Esophagus muscularis mucosa (tissue), 4 donors: ENCODE measurements at regions not wholly inside any gene's neighbourhood (a gene's known extent, or its start where the extent isn't known, plus 50 kb on each side); places are given as distances from the start of the nearest gene placed in this dataset.
"Not testable (repeated sequence)": the region's sequence is repeated elsewhere in the genome, so short reads cannot be mapped to it uniquely, and the experiment has no call there.

Experiments
- DNase-seq: peaks from one replicate; pipeline ENCODE4 v3.0.0-alpha.2; 2017; ENCODE audit errors: extremely low spot score
- H3K27ac ChIP-seq, 4 donors: fragments of 200-600 bp; sonication (generic); replicated peaks in 1 of 4; 1 replicate in 3 of 4; 2 replicates in 1 of 4; pipeline ENCODE4 v1.5.1; 2016 to 2019; ENCODE audit warnings: mild to moderate bottlenecking in 1 of 4
- H3K27me3 ChIP-seq, 4 donors: fragments of 200-600 bp; sonication (generic); one replicate each; pipeline versions ENCODE4 v1.5.1 to v1.6.0; 2016 to 2019
- H3K36me3 ChIP-seq, 4 donors: fragments of 200-600 bp; sonication (generic); one replicate each; pipeline ENCODE4 v1.5.1; 2016 to 2019
- H3K4me1 ChIP-seq, 4 donors: fragments of 200-600 bp; sonication (generic); one replicate each; pipeline ENCODE4 v1.5.1; 2016 to 2019
- H3K4me3 ChIP-seq, 4 donors: fragments of 200-600 bp; sonication (generic); 1 replicate in 2 of 4; 2 replicates in 2 of 4; pipeline ENCODE4 v1.5.1; 2016 to 2019; ENCODE audit warnings: mild to moderate bottlenecking in 4 of 4, moderate library complexity in 1 of 4
- H3K9me3 ChIP-seq, 4 donors: fragments of 200-600 bp; sonication (generic); 1 replicate in 3 of 4; 2 replicates in 1 of 4; pipeline ENCODE4 v1.5.1; 2016 to 2019
- EP300 ChIP-seq: sonication (generic); formaldehyde crosslinking; IDR thresholded peaks from one replicate; pipeline ENCODE4 v1.6.1; 2017; ENCODE audit warnings: antibody characterized with exemption
- POLR2A ChIP-seq: fragments of 450-650 bp; IDR thresholded peaks from one replicate; pipeline ENCODE4 v1.6.1; 2017; ENCODE audit warnings: antibody characterized with exemption, moderate library complexity, mild to moderate bottlenecking, low read depth
- POLR2AphosphoS5 ChIP-seq, 2 donors: sonication (generic); formaldehyde crosslinking; IDR thresholded peaks; one replicate each; pipeline ENCODE4 v1.6.1; 2017; ENCODE audit warnings: antibody characterized with exemption in 2 of 2
- WGBS: methylation state at CpG from one replicate; pipeline ENCODE4 v1.1.5; 2018; 5-methylcytosine and 5-hydroxymethylcytosine counted together
- intact Hi-C: fragments of 100-400 bp; cut with DNase I; formaldehyde crosslinking; loops from one replicate; pipeline ENCODE4 v1.15.1; 2023
- TF ChIP-seq, protein P1 (sequence below), 3 experiments: fragments of 200-600 bp in 2 of 3; fragments of 450-650 bp in 1 of 3; sonication (generic) in 2 of 3; IDR thresholded peaks; one replicate each; pipeline ENCODE4 v1.5.1; 2017 to 2019; ENCODE audit warnings: antibody characterized with exemption in 3 of 3, mild to moderate bottlenecking in 2 of 3, moderate library complexity in 1 of 3

GRCh38 chr3:86416334-86416733 is 574.6 kb downstream of the VGLL3 start:
- no peak for DNase-seq
- 83% methylated on average over 3 of the region's 3 CpGs for WGBS
- no peaks in the 10 kb centered on the region for H3K27me3 ChIP-seq
- H3K36me3 ChIP-seq, result no peaks in the 10 kb centered on the region
- H3K4me1 ChIP-seq, result no peaks in the 10 kb centered on the region
- H3K27ac ChIP-seq, result no peak overlapping the region
- H3K4me3 ChIP-seq, result no peak overlapping the region
- intact Hi-C loops, result no loop called here
- TF ChIP-seq POLR2AphosphoS5 (IDR thresholded peaks at IDR 0.05) (no peak), EP300 (no peak), POLR2A (no peak)
- TF ChIP-seq, protein P1, sequence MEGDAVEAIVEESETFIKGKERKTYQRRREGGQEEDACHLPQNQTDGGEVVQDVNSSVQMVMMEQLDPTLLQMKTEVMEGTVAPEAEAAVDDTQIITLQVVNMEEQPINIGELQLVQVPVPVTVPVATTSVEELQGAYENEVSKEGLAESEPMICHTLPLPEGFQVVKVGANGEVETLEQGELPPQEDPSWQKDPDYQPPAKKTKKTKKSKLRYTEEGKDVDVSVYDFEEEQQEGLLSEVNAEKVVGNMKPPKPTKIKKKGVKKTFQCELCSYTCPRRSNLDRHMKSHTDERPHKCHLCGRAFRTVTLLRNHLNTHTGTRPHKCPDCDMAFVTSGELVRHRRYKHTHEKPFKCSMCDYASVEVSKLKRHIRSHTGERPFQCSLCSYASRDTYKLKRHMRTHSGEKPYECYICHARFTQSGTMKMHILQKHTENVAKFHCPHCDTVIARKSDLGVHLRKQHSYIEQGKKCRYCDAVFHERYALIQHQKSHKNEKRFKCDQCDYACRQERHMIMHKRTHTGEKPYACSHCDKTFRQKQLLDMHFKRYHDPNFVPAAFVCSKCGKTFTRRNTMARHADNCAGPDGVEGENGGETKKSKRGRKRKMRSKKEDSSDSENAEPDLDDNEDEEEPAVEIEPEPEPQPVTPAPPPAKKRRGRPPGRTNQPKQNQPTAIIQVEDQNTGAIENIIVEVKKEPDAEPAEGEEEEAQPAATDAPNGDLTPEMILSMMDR (IDR thresholded peaks at IDR 0.05), result no peak
- H3K9me3 ChIP-seq, result no peaks in the 10 kb centered on the region

- no peaks in the 10 kb centered on the region for H3K9me3 ChIP-seq
- no peak overlapping the region for H3K4me3 ChIP-seq
- H3K36me3 ChIP-seq, result no peaks in the 10 kb centered on the region
- no peaks in the 10 kb centered on the region for H3K4me1 ChIP-seq
- no peak for DNase-seq
- no peak overlapping the region for H3K27ac ChIP-seq
- TF ChIP-seq POLR2AphosphoS5 (IDR thresholded peaks at IDR 0.05), result no peak
- TF ChIP-seq, protein P1 (IDR thresholded peaks at IDR 0.05), result no peak
- TF ChIP-seq EP300, result no peak
- TF ChIP-seq POLR2A, result no peak
- intact Hi-C loops, result no loop called here
- H3K27me3 ChIP-seq, result no peaks in the 10 kb centered on the region
- 17% methylated on average over 2 of the region's 2 CpGs for WGBS
These were observed 577.3 kb downstream of the VGLL3 start for GRCh38 chr3:86413645-86414044.

- Histone ChIP-seq H3K4me1 (no peaks in the 10 kb centered on the region), H3K4me3 (no peak overlapping the region), H3K9me3 (no peaks in the 10 kb centered on the region), H3K27me3 (no peaks in the 10 kb centered on the region), H3K36me3 (no peaks in the 10 kb centered on the region), H3K27ac (no peak overlapping the region)
- TF ChIP-seq, protein P1 (IDR thresholded peaks at IDR 0.05), result no peak
- TF ChIP-seq EP300, result no peak
- TF ChIP-seq POLR2AphosphoS5 (IDR thresholded peaks at IDR 0.05), result no peak
- 45% methylated on average over 2 of the region's 2 CpGs for WGBS
- DNase-seq, result no peak
- intact Hi-C loops, result no loop called here
These were observed 580.4 kb downstream of the VGLL3 start for GRCh38 chr3:86410587-86410986.

DNA sequence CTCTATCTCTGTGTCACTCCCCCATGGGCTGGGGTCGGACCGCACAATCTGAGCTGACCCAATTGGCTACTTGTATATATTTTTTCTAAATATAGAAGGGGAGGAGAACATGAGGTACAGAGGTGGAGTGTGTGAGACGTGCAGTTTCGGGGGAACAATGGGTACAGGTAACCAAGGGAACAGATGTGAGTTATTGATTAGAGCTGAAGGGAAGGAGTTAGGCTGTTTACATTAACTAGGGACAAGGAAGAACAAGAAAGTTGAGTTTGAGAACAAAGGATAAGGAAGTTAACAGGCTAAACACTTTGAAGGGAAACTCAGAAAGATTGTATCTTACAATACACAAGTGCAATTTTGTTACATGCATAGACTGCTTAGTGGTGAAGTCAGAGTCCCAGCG is 601.2 kb downstream of the VGLL3 start:
- H3K4me1 ChIP-seq, DNase-seq, H3K27ac ChIP-seq, H3K9me3 ChIP-seq, H3K27me3 ChIP-seq, H3K36me3 ChIP-seq, intact Hi-C loops, H3K4me3 ChIP-seq: not testable (repeated sequence)
- 72% methylated on average over 5 of the region's 5 CpGs for WGBS

GRCh38 chr3:86388820-86389219 is 602.1 kb downstream of the VGLL3 start:
- 69% methylated on average over 4 of the region's 4 CpGs for WGBS
- TF ChIP-seq, protein P1 (IDR thresholded peaks at IDR 0.05), result no peak
- TF ChIP-seq POLR2A, result no peak
- no peak for TF ChIP-seq EP300
- no peak for TF ChIP-seq POLR2AphosphoS5 (IDR thresholded peaks at IDR 0.05)
- H3K36me3 ChIP-seq, result no peaks in the 10 kb centered on the region
- intact Hi-C loops, result no loop called here
- no peaks in the 10 kb centered on the region for H3K9me3 ChIP-seq
- H3K4me1 ChIP-seq, result no peaks in the 10 kb centered on the region
- H3K27me3 ChIP-seq, result no peaks in the 10 kb centered on the region
- no peak overlapping the region for H3K4me3 ChIP-seq
- no peak for DNase-seq
- no peak overlapping the region for H3K27ac ChIP-seq
